ENCODE measurements at regions not wholly inside any gene's neighbourhood (a gene's known extent, or its start where the extent isn't known, plus 50 kb on each side); places are given as distances from the start of the nearest gene placed in this dataset.

- DNase-seq: peak; percentile 43
These were observed 99.9 kb upstream of the FGF3 start for GRCh38 chr11:69918938-69919650.

DNA sequence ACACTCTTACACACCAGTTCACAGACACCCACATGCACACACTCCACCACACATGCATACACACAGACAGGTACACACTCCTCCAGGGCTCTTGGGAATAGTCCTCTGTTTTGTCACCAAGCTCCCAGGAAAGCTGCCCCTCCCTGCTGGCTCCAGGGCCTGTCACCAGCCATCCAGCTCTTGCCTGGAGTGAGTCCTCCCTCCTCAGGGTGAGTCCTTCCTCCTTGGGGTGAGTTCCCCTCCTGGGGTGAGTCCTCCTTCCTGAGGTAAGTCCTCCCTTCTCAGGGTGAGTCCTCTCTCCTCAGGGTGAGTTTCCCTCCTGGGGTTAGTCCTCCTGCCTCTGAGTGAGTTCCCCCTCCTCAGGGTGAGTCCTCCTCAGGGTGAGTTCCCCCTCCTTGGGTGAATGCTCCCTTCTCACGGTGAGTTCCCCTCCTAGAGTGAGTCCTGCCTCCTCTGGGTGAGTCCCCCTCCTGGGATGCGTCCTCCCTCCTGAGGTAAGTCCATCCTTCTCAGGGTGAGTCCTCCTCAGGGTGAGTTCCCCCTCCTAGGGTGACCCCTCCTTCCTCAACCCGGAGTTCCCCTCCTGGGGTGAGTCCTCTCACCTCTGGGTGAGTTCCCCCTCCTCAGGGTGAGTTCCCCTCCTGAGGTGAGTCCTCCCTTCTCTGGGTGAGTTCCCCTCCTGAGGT is 100.6 kb upstream of the FGF3 start:
- DNase-seq: no peak

DNA sequence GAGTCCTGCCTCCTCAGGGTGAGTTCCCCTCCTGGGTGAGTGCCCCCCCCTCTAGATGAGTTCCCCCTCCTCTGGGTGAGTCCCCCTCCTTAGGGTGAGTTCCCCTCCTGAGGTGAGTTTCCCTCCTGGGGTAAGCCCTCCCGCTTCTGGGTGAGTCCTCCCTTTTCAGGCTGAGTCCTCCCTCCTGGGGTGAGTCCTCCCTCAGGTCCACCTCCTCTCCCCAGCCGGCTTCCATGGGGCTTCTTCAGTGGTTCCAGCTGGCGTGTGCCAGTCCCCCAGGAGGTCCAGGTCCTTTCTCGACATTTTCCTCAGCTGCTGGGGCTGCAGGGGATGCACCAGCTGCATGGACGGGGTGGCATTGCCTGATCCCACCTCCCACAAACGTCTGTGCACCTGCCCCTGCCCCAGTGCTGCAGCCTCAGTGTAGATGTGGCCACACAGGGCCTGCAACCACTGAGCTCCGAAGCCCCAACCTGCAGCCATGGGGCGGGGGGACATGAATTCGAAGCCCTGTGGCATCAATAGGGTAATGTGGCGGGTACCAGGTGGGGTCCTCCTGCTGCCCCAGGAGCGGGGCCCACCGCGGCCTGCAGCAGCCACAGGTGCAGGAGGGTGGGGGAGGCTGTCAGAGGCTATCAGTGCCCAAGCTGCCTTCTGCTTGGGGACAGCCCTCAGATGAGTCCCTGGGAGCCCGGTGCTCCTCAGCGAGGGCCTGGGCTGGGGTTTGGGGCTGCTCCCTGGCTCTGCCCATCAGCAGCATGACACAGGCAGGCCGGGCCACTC is 101.3 kb upstream of the FGF3 start:
- DNase-seq: no peak

- no peak for DNase-seq
These were observed 102.2 kb upstream of the FGF3 start for GRCh38 chr11:69921128-69922014.

GRCh38 chr11:69922015-69922595 is 102.9 kb upstream of the FGF3 start:
- no peak for DNase-seq

- no peak for DNase-seq
These were observed 103.4 kb upstream of the FGF3 start for GRCh38 chr11:69922596-69923111.

GRCh38 chr11:69923196-69923595 is 104.0 kb upstream of the FGF3 start:
- DNase-seq: no peak

- no peak for DNase-seq
These were observed 104.6 kb upstream of the FGF3 start for GRCh38 chr11:69923641-69924307.

DNA sequence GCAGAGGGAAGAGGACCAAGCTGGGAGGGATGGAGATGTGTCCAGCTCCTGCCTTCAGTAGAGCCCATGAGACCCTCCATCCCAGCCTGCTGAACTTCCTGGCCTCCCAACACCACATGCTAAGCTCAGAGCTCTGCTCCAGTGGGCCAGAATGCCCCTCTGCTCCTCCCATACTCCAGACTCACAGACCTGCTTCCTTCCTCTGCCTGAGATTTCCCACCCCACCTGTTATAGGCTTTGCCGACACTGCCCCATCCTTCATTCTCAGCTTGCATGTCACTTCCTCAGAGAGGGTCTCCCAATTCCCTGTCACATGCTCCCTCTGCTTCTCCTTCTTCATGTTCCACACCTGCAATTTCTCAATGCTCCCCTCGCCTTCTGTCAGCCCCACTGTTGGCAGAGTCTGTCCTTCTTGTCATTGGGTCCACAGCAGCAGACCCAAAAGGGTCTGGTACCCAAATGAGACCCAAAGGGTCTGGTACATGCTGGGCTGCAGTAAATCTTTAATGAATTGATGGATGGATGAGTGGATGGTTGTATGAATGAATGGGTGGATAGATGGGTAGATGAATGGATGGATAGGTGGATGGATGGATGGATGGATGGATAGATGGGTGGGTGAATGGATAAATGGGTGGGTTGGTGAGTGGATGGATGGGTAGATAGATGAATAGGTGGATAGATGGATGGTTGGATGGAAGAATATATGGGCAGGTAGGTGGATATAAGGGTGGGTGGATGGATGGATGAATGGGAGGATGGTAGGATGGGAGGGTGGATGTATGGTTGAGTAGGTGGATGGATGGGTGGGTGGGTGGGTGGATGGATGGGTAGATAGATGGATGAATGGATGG is 105.3 kb upstream of the FGF3 start:
- no peak for DNase-seq

- peak; percentile 28 for DNase-seq
These were observed 106.4 kb upstream of the FGF3 start for GRCh38 chr11:69925366-69926196.

GRCh38 chr11:69926376-69927050 is 107.3 kb upstream of the FGF3 start:
- DNase-seq: no peak

- DNase-seq: no peak
These were observed 108.9 kb upstream of the FGF3 start for GRCh38 chr11:69928121-69928520.

DNA sequence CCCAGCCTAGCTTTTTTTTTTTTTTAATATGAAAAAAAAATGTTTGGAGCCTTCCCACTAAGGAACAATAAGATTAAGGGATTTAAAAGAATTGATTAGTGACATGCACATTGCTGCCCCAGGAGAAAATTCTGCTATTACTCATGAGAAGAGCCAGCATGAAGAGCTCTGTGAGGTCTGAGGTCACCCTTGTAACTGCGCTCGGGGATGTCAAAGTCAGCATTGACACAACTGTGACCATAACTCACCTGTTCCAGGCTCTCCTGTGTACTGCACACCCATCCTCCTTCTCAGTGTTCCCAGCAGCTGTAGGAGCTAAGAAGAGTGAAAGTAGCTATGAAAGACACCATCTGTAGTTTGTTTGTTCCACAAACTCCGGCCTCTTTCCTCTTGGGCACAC is 109.8 kb upstream of the FGF3 start:
- no peak for DNase-seq

- DNase-seq: no peak
These were observed 111.2 kb upstream of the FGF3 start for GRCh38 chr11:69930081-69931059.

GRCh38 chr11:69931060-69931910 is 112.1 kb upstream of the FGF3 start:
- no peak for DNase-seq

DNA sequence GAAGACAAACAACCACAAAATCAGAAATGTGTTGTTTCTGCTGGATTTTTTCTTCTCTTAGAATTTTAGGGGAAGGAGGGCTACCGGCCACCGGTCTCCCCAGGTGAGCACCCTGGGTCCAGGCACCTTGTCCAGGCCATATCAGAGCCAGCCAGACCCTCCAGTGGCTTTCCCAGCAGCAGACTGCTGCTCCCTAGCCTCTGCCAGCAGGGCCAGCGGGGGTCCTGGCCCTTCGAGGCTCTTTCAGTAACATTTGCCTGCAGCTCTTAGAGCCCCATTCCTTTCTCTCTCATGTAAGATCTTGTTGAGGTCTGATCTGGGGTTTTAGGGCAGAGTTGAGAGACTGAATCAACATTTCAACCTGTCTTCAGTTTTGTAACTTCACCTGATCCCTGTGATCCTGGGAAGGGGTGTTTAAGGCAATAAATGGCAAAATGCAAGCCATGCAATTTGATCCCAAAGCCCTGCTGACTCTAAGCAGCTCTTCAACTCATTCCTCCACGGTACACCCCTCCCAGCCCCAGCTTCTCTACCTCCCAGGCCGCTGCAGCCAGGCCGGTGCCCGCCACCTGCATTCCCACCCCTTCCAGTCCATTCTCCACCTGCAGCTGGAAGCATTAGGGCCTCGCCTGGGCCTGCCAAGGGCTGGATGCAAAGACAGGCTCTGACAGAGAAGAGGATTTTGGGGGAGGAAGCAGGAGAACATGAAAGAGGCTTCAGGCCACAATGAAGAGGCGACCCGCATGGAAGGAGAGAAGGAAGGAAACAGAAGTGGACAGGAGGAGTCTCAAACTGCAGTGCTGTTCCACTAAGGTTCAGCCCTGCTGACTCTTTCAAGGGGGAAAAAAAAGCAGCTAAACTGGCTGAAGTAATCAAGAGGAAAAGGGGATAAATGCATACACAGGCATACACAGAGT is 113.0 kb upstream of the FGF3 start:
- no peak for DNase-seq
